GM23248 (cell line): ENCODE measurements at regions not wholly inside any gene's neighbourhood (a gene's known extent, or its start where the extent isn't known, plus 50 kb on each side); places are given as distances from the start of the nearest gene placed in this dataset.

ENCODE experiments used
- DNase-seq: peaks from one replicate; pipeline ENCODE4 v3.0.0-alpha.2; 2015
- H2AFZ ChIP-seq: fragments of 200-600 bp; sonication (generic); 2 replicates; pipeline ENCODE4 v1.6.1; 2016; ENCODE audit warnings: antibody characterized with exemption
- H3F3A ChIP-seq: fragments of 200-600 bp; sonication (generic); 2 replicates; pipeline ENCODE4 v1.6.1; 2016; ENCODE audit warnings: mild to moderate bottlenecking, antibody characterized with exemption, mixed run types; ENCODE audit not compliant: insufficient read depth
- H3K27ac ChIP-seq: fragments of 200-600 bp; sonication (generic); 2 replicates; pipeline ENCODE4 v1.5.1; 2016; ENCODE audit warnings: mild to moderate bottlenecking
- H3K27me3 ChIP-seq: fragments of 200-600 bp; sonication (generic); replicated peaks from 2 replicates; pipeline ENCODE4 v1.6.1; 2016; ENCODE audit warnings: mild to moderate bottlenecking; ENCODE audit not compliant: insufficient read depth
- H3K36me3 ChIP-seq: fragments of 200-600 bp; sonication (generic); 2 replicates; pipeline ENCODE4 v1.6.1; 2016; ENCODE audit warnings: low read depth, mild to moderate bottlenecking
- H3K4me1 ChIP-seq: fragments of 200-600 bp; sonication (generic); 2 replicates; pipeline ENCODE4 v1.6.1; 2016; ENCODE audit warnings: mild to moderate bottlenecking; ENCODE audit not compliant: insufficient read depth
- H3K4me2 ChIP-seq: fragments of 200-600 bp; sonication (generic); one replicate; pipeline ENCODE4 v1.6.1; 2016; ENCODE audit warnings: mild to moderate bottlenecking; ENCODE audit not compliant: unreplicated experiment
- H3K4me3 ChIP-seq: fragments of 200-600 bp; sonication (generic); 2 replicates; pipeline ENCODE4 v1.5.1; 2016; ENCODE audit warnings: mild to moderate bottlenecking
- H3K79me2 ChIP-seq: fragments of 200-600 bp; sonication (generic); 2 replicates; pipeline ENCODE4 v1.6.1; 2016; ENCODE audit warnings: mild to moderate bottlenecking; ENCODE audit not compliant: insufficient read depth
- H3K9ac ChIP-seq: fragments of 200-600 bp; sonication (generic); 2 replicates; pipeline ENCODE4 v1.6.1; 2016; ENCODE audit warnings: mild to moderate bottlenecking
- H3K9me2 ChIP-seq: fragments of 200-600 bp; sonication (generic); 2 replicates; pipeline ENCODE4 v1.6.1; 2016; ENCODE audit warnings: mixed run types, mild to moderate bottlenecking, moderate library complexity; ENCODE audit not compliant: insufficient read depth
- H3K9me3 ChIP-seq: fragments of 200-600 bp; sonication (generic); one replicate; pipeline ENCODE4 v1.6.1; 2017; ENCODE audit warnings: low read depth
- H4K20me1 ChIP-seq: fragments of 200-600 bp; sonication (generic); 2 replicates; pipeline ENCODE4 v1.6.0; 2016; ENCODE audit not compliant: insufficient read depth
- EZH2 ChIP-seq: fragments of 200-600 bp; sonication (generic); IDR thresholded peaks from 2 replicates; pipeline ENCODE4 v1.6.1; 2018; ENCODE audit warnings: antibody characterized with exemption, mild to moderate bottlenecking; ENCODE audit not compliant: insufficient read depth, poor library complexity, severe bottlenecking
- EZH2phosphoT487 ChIP-seq: fragments of 200-600 bp; sonication (generic); IDR thresholded peaks from 2 replicates; pipeline ENCODE4 v1.6.1; 2018; ENCODE audit warnings: antibody characterized with exemption, moderate library complexity, mild to moderate bottlenecking, low read depth; ENCODE audit not compliant: insufficient read depth
- WGBS, 2 experiments: methylation state at CpG; one replicate each; pipeline ENCODE4 v1.1.6; 2015 to 2017; ENCODE audit warnings: low lambda C conversion rate in 2 of 2, low coverage in 1 of 2; ENCODE audit errors: missing lambda C conversion rate in 2 of 2; 5-methylcytosine and 5-hydroxymethylcytosine counted together
- in situ Hi-C: fragments of 300-500 bp; cut with MboI; formaldehyde crosslinking; loops from 2 replicates; pipeline ENCODE4 v1.15.0; 2020

GRCh38 chr15:69869881-69870505 lies 227.7 kb downstream of the TLE3 start:
- Histone ChIP-seq H3K9me2 (no peaks in the 10 kb centered on the region), H4K20me1 (no peaks in the 10 kb centered on the region), H3K4me3 (no peak overlapping the region), H3K36me3 (no peaks in the 10 kb centered on the region), H3K4me2 (no peak overlapping the region), H3F3A (no peaks in the 10 kb centered on the region), H3K9ac (no peak overlapping the region), H3K27me3 (peaks cover 30% of the 10 kb centered on the region), H3K9me3 (no peaks in the 10 kb centered on the region), H3K4me1 (no peaks in the 10 kb centered on the region), H3K27ac (no peak overlapping the region), H3K79me2 (no peaks in the 10 kb centered on the region), H2AFZ (no peak overlapping the region)
- TF ChIP-seq EZH2phosphoT487 (no peak), EZH2 (no peak)
- DNase-seq = no peak
- 54 to 60% methylated on average over 9 of the region's 9 CpGs for WGBS, 2 experiments
- in situ Hi-C loops = no loop called here

GRCh38 chr15:69871511-69872134 lies 226.1 kb downstream of the TLE3 start:
- WGBS, 2 experiments = 51 to 57% methylated on average over 7 of the region's 7 CpGs
- Histone ChIP-seq H3F3A (no peaks in the 10 kb centered on the region), H3K9me2 (no peaks in the 10 kb centered on the region), H3K4me2 (no peak overlapping the region), H3K9me3 (no peaks in the 10 kb centered on the region), H3K27me3 (peaks cover 30% of the 10 kb centered on the region), H3K79me2 (no peaks in the 10 kb centered on the region), H3K4me3 (no peak overlapping the region), H4K20me1 (no peaks in the 10 kb centered on the region), H2AFZ (no peak overlapping the region), H3K4me1 (no peaks in the 10 kb centered on the region), H3K36me3 (no peaks in the 10 kb centered on the region), H3K27ac (no peak overlapping the region), H3K9ac (no peak overlapping the region)
- TF ChIP-seq EZH2 (no peak), EZH2phosphoT487 (no peak)
- in situ Hi-C loops = no loop called here
- DNase-seq = no peak

GRCh38 chr15:69873807-69874206 lies 223.9 kb downstream of the TLE3 start:
- Histone ChIP-seq H3K27ac (no peak overlapping the region), H4K20me1 (no peaks in the 10 kb centered on the region), H3K4me1 (no peaks in the 10 kb centered on the region), H3K9me3 (no peaks in the 10 kb centered on the region), H3K79me2 (no peaks in the 10 kb centered on the region), H2AFZ (no peak overlapping the region), H3K9ac (no peak overlapping the region), H3K36me3 (no peaks in the 10 kb centered on the region), H3K4me2 (no peak overlapping the region), H3K9me2 (no peaks in the 10 kb centered on the region), H3K27me3 (peaks cover 33% of the 10 kb centered on the region), H3K4me3 (no peak overlapping the region), H3F3A (no peaks in the 10 kb centered on the region)
- WGBS, 2 experiments = 45 to 52% methylated on average over 1 of the region's 1 CpG
- DNase-seq = no peak
- TF ChIP-seq EZH2 (no peak), EZH2phosphoT487 (no peak)
- in situ Hi-C loops = no loop called here

GRCh38 chr15:69874321-69874720 lies 223.4 kb downstream of the TLE3 start:
- Histone ChIP-seq H4K20me1 (no peaks in the 10 kb centered on the region), H3K9me2 (no peaks in the 10 kb centered on the region), H3K4me2 (no peak overlapping the region), H3K27ac (no peak overlapping the region), H2AFZ (no peak overlapping the region), H3K9me3 (no peaks in the 10 kb centered on the region), H3F3A (no peaks in the 10 kb centered on the region), H3K79me2 (no peaks in the 10 kb centered on the region), H3K9ac (no peak overlapping the region), H3K4me3 (no peak overlapping the region), H3K36me3 (no peaks in the 10 kb centered on the region), H3K4me1 (no peaks in the 10 kb centered on the region), H3K27me3 (peaks cover 32% of the 10 kb centered on the region)
- DNase-seq = no peak
- TF ChIP-seq EZH2 = no peak
- in situ Hi-C loops = no loop called here
